Activated CD8-positive, alpha-beta T cell treated with anti-CD3 and anti-CD28 coated beads, Interleukin-2, amount 10 ng/mL, durations not matched to agents 7 days and 5 days (primary cell): ENCODE measurements at regions not wholly inside any gene's neighbourhood (a gene's known extent, or its start where the extent isn't known, plus 50 kb on each side); places are given as distances from the start of the nearest gene placed in this dataset.

Experiments
- ATAC-seq: fragments of 150-1000 bp; cut with Tn5 transposase; one replicate; pipeline ENCODE4 v1.10.0; 2021; ENCODE audit warnings: moderate library complexity
- CTCF ChIA-PET: fragments of 350-600 bp; sonication (Branson Sonifier 250); formaldehyde crosslinking; loops from one replicate; lab custom pipeline; 2021; ENCODE audit warnings: antibody characterized with exemption; lab: Charles Lee
- POLR2A ChIA-PET: fragments of 350-600 bp; sonication (Branson Sonifier 250); formaldehyde crosslinking; loops from one replicate; lab custom pipeline; 2021; ENCODE audit warnings: antibody characterized with exemption; lab: Charles Lee
- DNase-seq: peaks from one replicate; pipeline ENCODE4 v3.0.0-alpha.2; 2020
- H3K27ac Mint-ChIP-seq: one replicate; pipeline ENCODE4 v1.8.0; 2021; ENCODE audit warnings: mild to moderate bottlenecking, mixed read lengths
- H3K27me3 Mint-ChIP-seq: one replicate; pipeline ENCODE4 v1.8.0; 2021; ENCODE audit warnings: low read depth, mixed read lengths
- H3K36me3 Mint-ChIP-seq: one replicate; pipeline ENCODE4 v1.8.0; 2021; ENCODE audit warnings: low read depth, mixed read lengths
- H3K4me1 Mint-ChIP-seq: one replicate; pipeline ENCODE4 v1.8.0; 2021; ENCODE audit warnings: low read depth, mixed read lengths
- H3K4me3 Mint-ChIP-seq: one replicate; pipeline ENCODE4 v1.8.0; 2021; ENCODE audit warnings: mild to moderate bottlenecking, mixed read lengths
- H3K9me3 Mint-ChIP-seq: one replicate; pipeline ENCODE4 v1.8.0; 2022; ENCODE audit warnings: mixed read lengths; ENCODE audit not compliant: insufficient read depth

DNA sequence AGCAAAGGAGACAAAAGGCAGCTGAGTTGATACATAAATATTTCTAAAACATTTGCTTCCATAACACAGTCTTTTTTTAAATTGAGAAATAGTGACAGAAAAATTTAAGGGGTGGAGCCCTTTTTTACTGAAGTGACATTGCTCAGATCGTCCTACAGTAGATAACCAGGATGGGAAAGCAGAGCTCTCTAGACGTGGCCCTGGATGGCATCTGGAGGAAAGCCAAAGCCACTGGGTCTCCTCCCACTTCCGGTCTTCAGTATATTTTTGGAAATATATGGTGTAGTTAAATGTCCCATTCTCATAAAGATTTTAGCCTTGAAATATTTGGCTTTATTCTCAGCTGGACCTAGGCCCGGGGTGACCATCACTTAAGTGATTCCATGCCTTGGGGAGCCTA is 326.1 kb downstream of the ZNF621 start:
- no peaks in the 10 kb centered on the region for H3K36me3 Mint-ChIP-seq
- DNase-seq (no peak), ATAC-seq (no peak)
- ChIA-PET CTCF (no interaction called here), POLR2A (no interaction called here)
- H3K27ac Mint-ChIP-seq = no peak overlapping the region
- no peaks in the 10 kb centered on the region for H3K4me1 Mint-ChIP-seq
- no peaks in the 10 kb centered on the region for H3K27me3 Mint-ChIP-seq
- H3K9me3 Mint-ChIP-seq = no peaks in the 10 kb centered on the region
- H3K4me3 Mint-ChIP-seq = no peak overlapping the region

DNA sequence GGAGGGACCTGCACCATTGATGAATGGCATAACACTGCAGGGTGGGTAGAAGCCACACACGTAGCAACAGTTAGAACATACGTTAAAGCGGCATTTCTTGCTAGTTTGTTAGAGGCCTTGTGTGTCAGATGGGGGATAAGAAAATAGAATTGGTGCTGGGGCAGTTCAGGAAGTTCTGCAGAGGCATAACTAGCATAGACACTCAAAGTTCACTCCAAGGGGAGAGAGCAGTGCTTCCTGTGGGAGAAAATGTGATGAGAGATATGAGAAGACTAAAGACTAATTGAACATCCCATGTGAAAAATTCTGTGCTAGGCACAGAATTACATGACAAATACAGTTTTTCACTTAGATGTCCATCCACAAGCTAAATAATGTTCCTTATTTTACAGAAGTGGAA is 327.1 kb downstream of the ZNF621 start:
- ATAC-seq (no peak), DNase-seq (no peak)
- no peaks in the 10 kb centered on the region for H3K4me1 Mint-ChIP-seq
- CTCF ChIA-PET = no interaction called here
- POLR2A ChIA-PET = no interaction called here
- no peaks in the 10 kb centered on the region for H3K9me3 Mint-ChIP-seq
- no peaks in the 10 kb centered on the region for H3K27me3 Mint-ChIP-seq
- no peak overlapping the region for H3K4me3 Mint-ChIP-seq
- H3K27ac Mint-ChIP-seq = no peak overlapping the region
- H3K36me3 Mint-ChIP-seq = no peaks in the 10 kb centered on the region

DNA sequence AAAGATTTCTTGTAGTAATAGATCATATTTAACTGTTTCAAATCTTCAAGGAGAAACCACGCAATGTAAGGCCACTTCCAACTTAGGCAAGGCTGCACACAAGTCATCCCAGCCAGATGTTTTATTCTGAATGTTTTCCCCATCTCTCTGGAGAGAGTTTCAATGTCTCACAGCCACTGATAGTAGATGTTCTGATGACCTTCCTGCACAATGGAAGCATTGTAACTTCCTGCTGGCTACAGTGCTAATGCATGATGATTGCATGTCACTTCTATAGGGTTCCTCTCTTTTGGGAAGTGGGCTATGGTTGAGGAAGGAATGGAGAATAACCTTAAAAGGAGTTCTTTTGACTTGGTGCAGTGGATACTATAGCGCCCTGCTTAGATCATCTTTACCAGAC is 328.0 kb downstream of the ZNF621 start:
- H3K27me3 Mint-ChIP-seq = no peaks in the 10 kb centered on the region
- POLR2A ChIA-PET = no interaction called here
- H3K27ac Mint-ChIP-seq = no peak overlapping the region
- no peaks in the 10 kb centered on the region for H3K9me3 Mint-ChIP-seq
- CTCF ChIA-PET = no interaction called here
- DNase-seq = no peak
- no peaks in the 10 kb centered on the region for H3K4me1 Mint-ChIP-seq
- H3K4me3 Mint-ChIP-seq = no peak overlapping the region
- H3K36me3 Mint-ChIP-seq = no peaks in the 10 kb centered on the region
- ATAC-seq = no peak

DNA sequence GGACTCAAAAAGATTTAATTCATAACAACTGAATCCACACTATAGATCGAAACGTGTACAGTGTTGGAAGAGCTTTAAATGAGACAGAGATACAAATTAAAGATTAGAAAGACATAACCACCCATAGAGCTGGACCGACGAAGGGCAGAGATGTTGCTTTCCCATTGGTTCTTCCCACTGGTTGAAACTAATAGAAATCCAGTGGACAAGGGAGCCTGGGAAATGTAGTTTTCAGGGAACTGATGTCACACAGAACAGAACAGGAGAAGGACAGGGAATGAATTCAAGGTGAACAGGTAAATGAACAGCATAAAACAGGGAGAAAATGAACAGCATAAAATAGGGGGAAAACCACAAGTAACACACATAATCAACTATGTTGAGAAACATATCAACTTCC is 328.7 kb downstream of the ZNF621 start:
- DNase-seq (no peak), ATAC-seq (no peak)
- no peaks in the 10 kb centered on the region for H3K36me3 Mint-ChIP-seq
- no peak overlapping the region for H3K27ac Mint-ChIP-seq
- POLR2A ChIA-PET = no interaction called here
- CTCF ChIA-PET = no interaction called here
- H3K4me1 Mint-ChIP-seq = no peaks in the 10 kb centered on the region
- H3K4me3 Mint-ChIP-seq = no peak overlapping the region
- H3K9me3 Mint-ChIP-seq = no peaks in the 10 kb centered on the region
- no peaks in the 10 kb centered on the region for H3K27me3 Mint-ChIP-seq

DNA sequence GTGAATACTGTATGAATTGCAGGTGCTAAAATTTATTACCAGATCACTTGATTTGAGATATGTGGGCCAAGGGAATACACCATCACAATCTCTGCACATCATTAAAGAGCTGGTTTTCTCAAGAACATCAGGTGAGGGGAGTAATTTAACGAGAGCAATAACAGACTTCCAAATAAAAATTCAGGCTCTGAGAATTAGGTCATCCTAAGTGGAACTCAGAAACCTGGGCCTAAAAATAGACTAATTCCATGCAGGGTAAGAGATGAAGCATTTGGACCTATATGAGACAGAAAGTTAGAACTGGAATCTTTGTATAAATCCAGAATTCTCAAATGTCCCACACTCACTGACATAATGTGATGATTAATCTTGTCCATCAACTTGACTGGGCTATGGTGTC is 331.1 kb downstream of the ZNF621 start:
- CTCF ChIA-PET = no interaction called here
- POLR2A ChIA-PET = no interaction called here
- DNase-seq = no peak
- Mint-ChIP-seq H3K36me3 (no peaks in the 10 kb centered on the region), H3K4me3 (no peak overlapping the region), H3K9me3 (no peaks in the 10 kb centered on the region), H3K4me1 (no peaks in the 10 kb centered on the region), H3K27ac (no peak overlapping the region), H3K27me3 (no peaks in the 10 kb centered on the region)
- ATAC-seq = no peak

DNA sequence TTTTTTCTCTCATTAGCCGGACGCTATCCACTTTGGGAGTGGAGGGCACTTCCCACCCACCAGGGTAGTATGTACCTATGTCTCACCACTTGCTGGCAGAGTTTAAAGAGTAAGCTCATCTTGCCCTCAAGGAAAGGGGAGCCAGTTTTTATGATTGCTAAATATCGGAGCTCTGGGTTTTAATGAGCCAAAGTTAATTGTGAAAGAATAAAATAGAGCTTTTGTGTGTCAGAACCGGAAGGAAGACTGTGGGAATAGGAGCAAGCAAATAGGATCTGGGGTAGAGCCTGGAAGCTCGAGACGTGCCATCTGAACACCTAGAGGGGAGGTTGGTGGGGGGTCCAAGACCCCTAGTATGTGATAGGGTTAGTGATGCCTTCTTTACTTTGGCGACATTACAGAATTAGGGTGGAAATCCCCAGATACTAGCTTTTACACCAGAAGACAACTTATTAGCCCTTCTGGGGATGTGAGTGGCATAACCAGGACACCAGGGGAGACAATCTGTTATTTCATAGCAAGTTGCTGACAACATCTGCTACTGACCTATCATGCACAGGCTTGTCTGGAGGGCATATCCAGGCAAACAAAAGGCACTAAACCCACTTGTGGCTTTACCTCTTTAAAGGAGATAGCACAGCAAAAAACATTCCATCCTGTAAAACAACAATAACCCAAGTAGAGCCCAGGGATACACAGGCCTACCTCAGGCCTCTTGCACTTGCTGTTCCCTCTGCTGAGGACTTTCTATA is 333.8 kb downstream of the ZNF621 start:
- POLR2A ChIA-PET = no interaction called here
- Mint-ChIP-seq H3K36me3 (no peaks in the 10 kb centered on the region), H3K9me3 (no peaks in the 10 kb centered on the region), H3K4me1 (no peaks in the 10 kb centered on the region), H3K27ac (no peak overlapping the region), H3K4me3 (no peak overlapping the region), H3K27me3 (no peaks in the 10 kb centered on the region)
- DNase-seq (no peak), ATAC-seq (no peak)
- CTCF ChIA-PET = no interaction called here

DNA sequence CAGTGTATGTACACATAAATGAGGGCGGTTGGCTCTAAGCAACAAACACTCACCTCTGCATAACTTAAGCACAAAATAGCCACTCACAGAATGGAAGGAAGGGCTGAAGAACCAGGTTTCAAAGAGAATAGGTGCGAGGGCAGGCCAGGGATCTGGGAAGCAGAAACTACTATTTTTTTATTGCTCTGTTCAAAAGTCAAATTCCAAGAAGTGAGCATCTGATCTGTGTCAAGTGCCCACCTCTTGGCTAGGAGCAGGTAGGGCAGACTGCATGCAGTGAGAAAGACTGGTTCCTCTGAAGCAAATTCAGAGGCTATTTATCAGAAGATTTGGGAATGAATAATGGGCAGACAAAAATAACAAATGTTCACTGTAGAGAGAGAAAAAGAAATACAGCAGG is 336.4 kb upstream of the CTNNB1 start:
- no peak for DNase-seq
- ChIA-PET CTCF (no interaction called here), POLR2A (no interaction called here)
- H3K9me3 Mint-ChIP-seq = no peaks in the 10 kb centered on the region
- H3K4me3 Mint-ChIP-seq = no peak overlapping the region
- no peaks in the 10 kb centered on the region for H3K36me3 Mint-ChIP-seq
- no peak overlapping the region for H3K27ac Mint-ChIP-seq
- no peaks in the 10 kb centered on the region for H3K4me1 Mint-ChIP-seq
- ATAC-seq = no peak
- H3K27me3 Mint-ChIP-seq = no peaks in the 10 kb centered on the region

DNA sequence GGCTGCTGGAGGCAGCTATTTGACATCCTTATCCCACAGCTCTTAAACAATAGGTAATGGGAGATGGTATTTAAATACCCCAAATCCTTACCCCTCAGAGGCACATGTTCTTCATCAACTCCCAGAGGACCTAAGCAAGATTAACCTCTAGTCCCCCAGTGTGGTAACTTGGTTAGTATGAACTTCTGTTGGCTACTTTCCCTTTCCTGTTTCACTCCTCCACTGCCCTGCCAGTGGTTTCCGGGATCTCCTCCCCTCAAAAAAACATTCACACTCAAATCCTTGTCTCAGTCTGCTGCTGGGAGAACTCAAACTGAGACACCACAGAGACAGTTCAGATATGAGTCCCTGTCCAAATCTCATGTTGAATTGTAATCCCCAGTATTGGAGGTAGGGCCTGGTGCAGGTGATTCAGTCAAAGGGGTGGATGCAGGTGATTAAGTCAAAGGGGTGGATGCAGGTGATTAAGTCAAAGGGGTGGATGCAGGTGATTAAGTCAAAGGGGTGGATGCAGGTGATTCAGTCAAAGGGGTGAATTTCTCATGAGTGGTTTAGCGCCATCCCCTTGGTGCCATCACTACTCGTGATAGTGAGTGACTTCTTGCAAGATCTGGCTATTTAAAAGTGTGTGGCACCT is 335.0 kb upstream of the CTNNB1 start:
- ChIA-PET POLR2A (no interaction called here), CTCF (no interaction called here)
- no peaks in the 10 kb centered on the region for H3K36me3 Mint-ChIP-seq
- no peak overlapping the region for H3K27ac Mint-ChIP-seq
- H3K9me3 Mint-ChIP-seq = no peaks in the 10 kb centered on the region
- no peaks in the 10 kb centered on the region for H3K27me3 Mint-ChIP-seq
- no peaks in the 10 kb centered on the region for H3K4me1 Mint-ChIP-seq
- no peak for ATAC-seq
- H3K4me3 Mint-ChIP-seq = no peak overlapping the region
- no peak for DNase-seq

DNA sequence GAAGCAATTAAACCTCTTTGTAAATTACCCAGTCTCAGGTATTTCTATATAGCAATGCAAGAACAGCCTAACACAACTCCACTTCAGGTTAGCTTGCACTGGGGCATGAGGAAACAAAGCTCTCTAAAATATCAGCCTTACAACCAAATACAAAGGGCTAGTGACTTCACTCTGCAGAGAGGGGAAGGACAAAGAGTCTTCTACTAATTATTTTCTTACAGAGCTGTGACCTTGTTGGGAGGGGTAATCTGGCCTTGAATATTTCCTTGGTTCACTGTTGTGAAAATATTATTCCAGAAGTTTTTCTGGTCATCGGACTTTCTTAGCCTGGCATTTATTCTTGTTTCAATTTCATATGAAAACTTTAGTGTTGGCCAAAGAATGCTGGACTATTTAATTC is 334.4 kb upstream of the CTNNB1 start:
- ATAC-seq (no peak), DNase-seq (no peak)
- ChIA-PET CTCF (no interaction called here), POLR2A (no interaction called here)
- Mint-ChIP-seq H3K36me3 (no peaks in the 10 kb centered on the region), H3K27ac (no peak overlapping the region), H3K4me3 (no peak overlapping the region), H3K27me3 (no peaks in the 10 kb centered on the region), H3K9me3 (no peaks in the 10 kb centered on the region), H3K4me1 (no peaks in the 10 kb centered on the region)

DNA sequence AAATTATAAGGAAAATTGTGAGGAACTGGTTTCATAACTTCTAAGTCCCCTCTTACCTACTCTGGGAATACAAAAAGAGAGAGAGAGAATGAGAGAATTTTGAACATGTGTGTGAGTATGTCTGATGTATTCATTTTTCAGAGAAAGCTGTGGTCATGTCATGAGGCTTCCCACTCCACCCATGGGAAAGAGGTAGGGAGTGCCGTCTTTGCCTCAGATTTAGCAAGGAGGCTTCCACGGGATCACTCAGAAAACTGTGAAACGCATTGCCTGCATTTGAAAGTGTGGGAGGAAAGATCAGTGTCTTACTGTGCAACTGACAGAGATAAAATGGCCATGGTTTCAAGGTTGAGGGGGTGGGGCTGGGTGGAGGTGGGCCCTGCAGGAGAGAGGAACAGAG is 331.5 kb upstream of the CTNNB1 start:
- no peaks in the 10 kb centered on the region for H3K27me3 Mint-ChIP-seq
- DNase-seq = no peak
- ChIA-PET POLR2A (no interaction called here), CTCF (no interaction called here)
- H3K27ac Mint-ChIP-seq = no peak overlapping the region
- H3K9me3 Mint-ChIP-seq = no peaks in the 10 kb centered on the region
- no peaks in the 10 kb centered on the region for H3K4me1 Mint-ChIP-seq
- no peak overlapping the region for H3K4me3 Mint-ChIP-seq
- H3K36me3 Mint-ChIP-seq = no peaks in the 10 kb centered on the region
- no peak for ATAC-seq

DNA sequence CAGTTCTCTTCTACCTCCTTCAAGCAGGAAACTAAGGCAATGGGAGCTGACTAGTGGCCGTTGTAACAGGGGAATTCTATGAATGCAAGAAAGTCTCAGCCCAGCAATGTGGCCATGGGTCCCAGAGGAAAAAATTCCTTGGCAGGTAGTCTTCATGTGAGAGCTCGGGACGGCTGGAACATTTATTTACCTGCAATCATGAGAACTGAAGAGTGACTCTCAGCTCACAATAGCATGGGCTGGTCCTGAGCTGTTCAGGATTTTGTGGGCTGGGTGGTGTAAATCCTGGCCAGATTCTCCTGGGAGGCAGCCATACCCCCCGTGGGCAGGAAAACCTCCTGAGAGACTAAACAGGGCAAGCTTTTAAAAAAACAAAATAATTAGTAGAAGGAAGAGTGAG is 330.3 kb upstream of the CTNNB1 start:
- Mint-ChIP-seq H3K36me3 (no peaks in the 10 kb centered on the region), H3K4me3 (no peak overlapping the region), H3K27ac (no peak overlapping the region), H3K27me3 (no peaks in the 10 kb centered on the region), H3K4me1 (no peaks in the 10 kb centered on the region), H3K9me3 (no peaks in the 10 kb centered on the region)
- ChIA-PET POLR2A (no interaction called here), CTCF (no interaction called here)
- ATAC-seq (no peak), DNase-seq (no peak)

DNA sequence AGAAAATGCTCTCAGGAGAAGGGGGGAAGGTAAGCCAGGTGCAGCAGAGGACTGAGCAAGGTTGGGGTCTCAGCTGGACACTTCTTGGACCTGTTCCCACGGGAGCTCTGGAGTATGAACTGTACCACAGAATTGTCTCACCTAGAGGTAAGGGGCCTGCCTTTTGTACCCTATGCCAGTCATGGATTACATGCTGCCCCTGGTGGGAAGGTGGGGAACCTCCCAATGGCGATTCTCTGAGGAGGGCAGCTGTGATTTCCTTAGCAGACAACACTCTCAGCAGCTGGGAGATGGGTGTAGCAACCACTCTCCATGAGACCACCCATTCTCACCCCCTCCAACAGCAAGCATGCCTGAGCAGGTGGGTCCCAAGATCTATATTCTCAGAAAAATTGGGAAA is 329.4 kb upstream of the CTNNB1 start:
- DNase-seq = no peak
- no peak overlapping the region for H3K27ac Mint-ChIP-seq
- no peaks in the 10 kb centered on the region for H3K36me3 Mint-ChIP-seq
- no peaks in the 10 kb centered on the region for H3K9me3 Mint-ChIP-seq
- H3K4me1 Mint-ChIP-seq = no peaks in the 10 kb centered on the region
- CTCF ChIA-PET = no interaction called here
- ATAC-seq = no peak
- no peak overlapping the region for H3K4me3 Mint-ChIP-seq
- no peaks in the 10 kb centered on the region for H3K27me3 Mint-ChIP-seq
- POLR2A ChIA-PET = no interaction called here

DNA sequence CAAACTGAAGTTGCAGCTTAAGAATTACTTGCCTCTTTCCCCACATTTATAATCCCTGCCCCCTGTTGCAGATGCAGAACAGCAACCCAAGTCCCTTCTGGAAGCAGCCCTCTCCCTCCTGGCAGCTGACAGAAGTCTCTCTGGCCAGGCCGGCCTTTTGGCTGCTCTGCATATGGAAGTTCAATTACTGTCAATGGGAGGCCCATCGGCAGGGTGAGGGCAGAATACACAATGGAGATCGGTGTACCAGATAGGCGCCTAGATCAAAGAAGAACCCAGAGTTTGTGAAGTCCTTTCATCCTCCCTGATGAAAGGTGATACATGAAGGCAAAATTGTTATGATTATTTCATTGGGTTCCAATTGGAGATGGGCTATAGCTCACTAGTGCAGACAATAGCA is 327.9 kb upstream of the CTNNB1 start:
- Mint-ChIP-seq H3K4me3 (no peak overlapping the region), H3K27ac (no peak overlapping the region), H3K4me1 (no peaks in the 10 kb centered on the region), H3K9me3 (no peaks in the 10 kb centered on the region), H3K36me3 (no peaks in the 10 kb centered on the region), H3K27me3 (no peaks in the 10 kb centered on the region)
- ChIA-PET CTCF (no interaction called here), POLR2A (no interaction called here)
- ATAC-seq (no peak), DNase-seq (no peak)
